GM12875 (cell line): ENCODE measurements at regions not wholly inside any gene's neighbourhood (a gene's known extent, or its start where the extent isn't known, plus 50 kb on each side); places are given as distances from the start of the nearest gene placed in this dataset.

ENCODE experiments used
- H3K4me3 ChIP-seq: one replicate; pipeline ENCODE4 v1.5.1; 2011; ENCODE audit warnings: low read depth, low read length, control low read depth
- CTCF ChIP-seq: IDR thresholded peaks from 2 replicates; pipeline ENCODE4 v1.5.1; 2011; ENCODE audit warnings: low read depth, mild to moderate bottlenecking, control low read depth, inconsistent platforms, low read length, moderate library complexity, borderline replicate concordance; ENCODE audit not compliant: insufficient read depth

DNA sequence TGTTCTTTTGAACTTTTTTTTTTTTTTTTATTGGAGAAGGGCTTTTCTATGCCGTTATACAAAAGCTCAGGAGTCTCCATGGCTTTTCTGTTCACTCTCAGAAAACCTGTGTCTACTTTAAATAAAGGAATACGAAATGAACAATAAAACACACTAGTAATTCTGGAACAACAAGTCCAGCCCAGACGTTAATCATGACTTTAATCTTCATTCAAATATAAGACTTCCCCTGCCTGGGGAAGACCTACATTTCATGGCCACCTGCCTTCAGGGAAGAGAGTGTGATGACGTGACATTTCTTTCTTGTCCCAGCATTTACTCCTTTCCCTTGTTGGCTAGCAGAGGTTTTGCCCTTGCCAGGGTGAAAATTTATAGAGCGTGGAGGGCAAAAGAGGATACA, 564.5 kb downstream of the PDCD6IP start:
- TF ChIP-seq CTCF = no peak

GRCh38 chr3:34363881-34364280, 565.5 kb downstream of the PDCD6IP start:
- TF ChIP-seq CTCF = no peak
- no peak overlapping the region for H3K4me3 ChIP-seq

More for the DNA sequence above, 564.5 kb downstream of the PDCD6IP start:
- no peak overlapping the region for H3K4me3 ChIP-seq

DNA sequence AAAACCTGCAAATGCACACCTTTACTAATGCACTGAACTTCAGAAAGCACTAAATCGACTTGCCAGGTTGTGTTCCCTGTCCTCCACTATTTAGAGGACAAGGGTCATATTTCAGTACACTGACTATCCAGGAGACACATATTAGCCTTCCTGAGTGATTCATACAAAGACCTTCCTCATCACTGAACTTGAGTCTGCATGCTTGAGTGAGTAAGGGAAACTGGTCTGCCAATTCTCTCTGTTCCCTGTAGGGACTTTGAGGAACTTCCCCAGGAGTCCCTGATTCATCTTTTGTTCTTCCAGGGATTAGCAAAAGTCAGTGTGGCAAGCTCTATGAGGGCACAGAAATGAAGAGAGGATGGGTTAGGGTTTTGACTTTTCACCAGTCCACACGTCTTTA, 565.9 kb downstream of the PDCD6IP start:
- TF ChIP-seq CTCF = no peak
- no peak overlapping the region for H3K4me3 ChIP-seq

- TF ChIP-seq CTCF = no peak
These were observed 566.8 kb downstream of the PDCD6IP start for GRCh38 chr3:34365231-34365630.

GRCh38 chr3:34365771-34366170, 567.3 kb downstream of the PDCD6IP start:
- H3K4me3 ChIP-seq = no peak overlapping the region
- no peak for TF ChIP-seq CTCF

More at GRCh38 chr3:34365231-34365630, 566.8 kb downstream of the PDCD6IP start:
- H3K4me3 ChIP-seq = no peak overlapping the region

DNA sequence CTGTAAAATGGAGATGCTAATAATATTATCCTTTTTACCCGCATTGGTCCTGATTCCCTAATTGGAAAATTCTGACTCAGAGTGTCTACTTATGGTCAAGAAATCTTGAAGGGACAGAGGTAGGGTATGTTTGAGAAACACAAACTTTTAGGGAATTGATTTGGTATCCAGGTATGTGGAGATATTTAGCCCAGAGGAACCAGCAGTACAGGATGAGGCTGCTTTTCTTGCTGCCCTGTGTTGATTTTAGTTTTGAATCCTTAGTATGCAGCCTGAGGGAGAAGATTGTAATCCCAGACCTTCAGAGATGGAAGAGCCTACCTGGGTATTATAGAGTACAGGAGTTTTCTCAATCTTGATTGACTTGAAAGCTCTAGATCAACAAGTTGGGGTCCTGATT, 569.1 kb downstream of the PDCD6IP start:
- no peak for TF ChIP-seq CTCF
- no peak overlapping the region for H3K4me3 ChIP-seq

- no peak for TF ChIP-seq CTCF
- H3K4me3 ChIP-seq = no peak overlapping the region
These were observed 576.1 kb downstream of the PDCD6IP start for GRCh38 chr3:34374521-34374920.
